DND-41 (cell line): ENCODE measurements at regions not wholly inside any gene's neighbourhood (a gene's known extent, or its start where the extent isn't known, plus 50 kb on each side); places are given as distances from the start of the nearest gene placed in this dataset.

ENCODE experiments used
- ATAC-seq: fragments of 200-7000 bp; cut with Tn5 transposase; 3 replicates; pipeline ENCODE4 v1.9.1; 2021; ENCODE audit warnings: low read depth; ENCODE audit not compliant: insufficient read depth
- DNase-seq: peaks from one replicate; pipeline ENCODE4 v3.0.0-alpha.2; 2020
- H2AFZ ChIP-seq: 2 replicates; pipeline ENCODE4 v1.6.0; 2012; ENCODE audit warnings: low read depth, low read length
- H3K27ac ChIP-seq: 2 replicates; pipeline ENCODE4 v1.5.1; 2012; ENCODE audit warnings: low read length, inconsistent platforms
- H3K27me3 ChIP-seq: fragments of 200-600 bp; sonication (generic); 2 replicates; pipeline ENCODE4 v1.6.0; 2012; ENCODE audit warnings: low read length, mild to moderate bottlenecking, inconsistent platforms; ENCODE audit not compliant: insufficient read depth, poor library complexity
- H3K36me3 ChIP-seq: 2 replicates; pipeline ENCODE4 v1.5.1; 2012; ENCODE audit warnings: low read length, inconsistent platforms; ENCODE audit not compliant: insufficient read depth
- H3K4me1 ChIP-seq: 2 replicates; pipeline ENCODE4 v1.5.1; 2012; ENCODE audit warnings: mild to moderate bottlenecking, low read length; ENCODE audit not compliant: insufficient read depth
- H3K4me2 ChIP-seq: 2 replicates; pipeline ENCODE4 v1.6.0; 2012; ENCODE audit warnings: mild to moderate bottlenecking, moderate library complexity, low read length, inconsistent platforms; ENCODE audit not compliant: insufficient read depth
- H3K4me3 ChIP-seq, 2 experiments: fragments of 200-600 bp in 1 of 2; shearing (Covaris generic) in 1 of 2; 2 replicates each; pipeline ENCODE4 v1.5.1; 2012 to 2016; ENCODE audit warnings: inconsistent platforms in 2 of 2, low read length in 2 of 2, mild to moderate bottlenecking in 2 of 2, low read depth in 1 of 2, moderate library complexity in 1 of 2
- H3K79me2 ChIP-seq: 2 replicates; pipeline ENCODE4 v1.6.0; 2012; ENCODE audit warnings: low read length, inconsistent platforms; ENCODE audit not compliant: insufficient read depth
- H3K9ac ChIP-seq: 2 replicates; pipeline ENCODE4 v1.6.0; 2012; ENCODE audit warnings: low read depth, mild to moderate bottlenecking, inconsistent platforms, low read length, moderate library complexity
- H3K9me3 ChIP-seq: 2 replicates; pipeline ENCODE4 v1.5.1; 2012; ENCODE audit warnings: low read length, moderate library complexity, mild to moderate bottlenecking, inconsistent platforms; ENCODE audit not compliant: insufficient read depth, severe bottlenecking
- H4K20me1 ChIP-seq: 2 replicates; pipeline ENCODE4 v1.6.0; 2012; ENCODE audit warnings: low read length; ENCODE audit not compliant: insufficient read depth
- EZH2 ChIP-seq: IDR thresholded peaks from 3 replicates; pipeline ENCODE4 v1.6.1; 2012; ENCODE audit warnings: borderline replicate concordance, low read depth, mild to moderate bottlenecking, moderate library complexity, low read length, inconsistent platforms; ENCODE audit not compliant: severe bottlenecking
- TF ChIP-seq, protein P1 (sequence below): IDR thresholded peaks from 2 replicates; pipeline ENCODE4 v1.5.1; 2012; ENCODE audit warnings: borderline replicate concordance, low read length, moderate library complexity, mild to moderate bottlenecking; ENCODE audit not compliant: poor library complexity, severe bottlenecking; ENCODE audit errors: extremely low read depth

DNA sequence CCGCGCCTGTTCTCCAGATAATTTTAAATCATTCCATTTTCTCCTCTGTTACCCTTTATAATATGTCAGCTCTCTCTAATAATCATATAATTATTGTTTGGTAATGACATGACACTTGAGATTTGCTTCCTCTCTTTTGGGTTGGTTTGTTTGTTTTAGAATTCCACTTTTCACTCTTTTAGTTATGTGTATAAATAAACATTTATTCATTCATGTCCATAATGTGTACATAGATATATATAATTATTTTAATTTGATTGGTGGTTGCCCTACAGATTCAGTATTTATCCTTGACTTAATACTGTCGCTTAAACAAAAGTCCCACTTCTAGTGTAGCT lies 93.4 kb upstream of the FMN2 start:
- Histone ChIP-seq H3K4me1 (no peaks in the 10 kb centered on the region), H3K4me3 (no peak overlapping the region), H4K20me1 (no peaks in the 10 kb centered on the region), H3K4me2 (no peak overlapping the region), H3K79me2 (no peaks in the 10 kb centered on the region), H2AFZ (no peak overlapping the region), H3K27ac (no peak overlapping the region), H3K27me3 (no peaks in the 10 kb centered on the region), H3K36me3 (no peaks in the 10 kb centered on the region), H3K9ac (no peak overlapping the region), H3K9me3 (no peaks in the 10 kb centered on the region)
- no peak for DNase-seq
- ATAC-seq, result no peak
- no peak for TF ChIP-seq EZH2
- TF ChIP-seq, protein P1, sequence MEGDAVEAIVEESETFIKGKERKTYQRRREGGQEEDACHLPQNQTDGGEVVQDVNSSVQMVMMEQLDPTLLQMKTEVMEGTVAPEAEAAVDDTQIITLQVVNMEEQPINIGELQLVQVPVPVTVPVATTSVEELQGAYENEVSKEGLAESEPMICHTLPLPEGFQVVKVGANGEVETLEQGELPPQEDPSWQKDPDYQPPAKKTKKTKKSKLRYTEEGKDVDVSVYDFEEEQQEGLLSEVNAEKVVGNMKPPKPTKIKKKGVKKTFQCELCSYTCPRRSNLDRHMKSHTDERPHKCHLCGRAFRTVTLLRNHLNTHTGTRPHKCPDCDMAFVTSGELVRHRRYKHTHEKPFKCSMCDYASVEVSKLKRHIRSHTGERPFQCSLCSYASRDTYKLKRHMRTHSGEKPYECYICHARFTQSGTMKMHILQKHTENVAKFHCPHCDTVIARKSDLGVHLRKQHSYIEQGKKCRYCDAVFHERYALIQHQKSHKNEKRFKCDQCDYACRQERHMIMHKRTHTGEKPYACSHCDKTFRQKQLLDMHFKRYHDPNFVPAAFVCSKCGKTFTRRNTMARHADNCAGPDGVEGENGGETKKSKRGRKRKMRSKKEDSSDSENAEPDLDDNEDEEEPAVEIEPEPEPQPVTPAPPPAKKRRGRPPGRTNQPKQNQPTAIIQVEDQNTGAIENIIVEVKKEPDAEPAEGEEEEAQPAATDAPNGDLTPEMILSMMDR, result no peak

DNA sequence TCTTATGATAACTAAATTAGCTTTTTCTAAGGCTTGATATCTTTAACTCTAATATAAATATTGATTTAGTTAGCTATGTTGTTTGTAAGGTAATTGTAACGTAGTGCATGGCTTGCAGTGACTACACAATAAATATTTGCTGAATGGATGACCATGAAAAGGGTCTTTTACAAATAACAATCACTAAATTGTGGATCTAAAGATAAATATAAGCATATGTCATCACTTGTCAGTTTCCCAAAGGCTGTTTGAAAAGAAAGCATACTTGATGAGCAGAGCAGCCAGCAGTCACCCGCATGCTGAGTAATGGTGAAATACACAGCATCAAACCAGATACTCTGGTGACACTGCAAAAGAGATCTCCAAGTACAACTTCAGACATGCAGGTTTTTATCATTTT lies 92.5 kb upstream of the FMN2 start:
- ATAC-seq, result no peak
- no peak overlapping the region for H3K4me3 ChIP-seq
- no peaks in the 10 kb centered on the region for H3K9me3 ChIP-seq

DNA sequence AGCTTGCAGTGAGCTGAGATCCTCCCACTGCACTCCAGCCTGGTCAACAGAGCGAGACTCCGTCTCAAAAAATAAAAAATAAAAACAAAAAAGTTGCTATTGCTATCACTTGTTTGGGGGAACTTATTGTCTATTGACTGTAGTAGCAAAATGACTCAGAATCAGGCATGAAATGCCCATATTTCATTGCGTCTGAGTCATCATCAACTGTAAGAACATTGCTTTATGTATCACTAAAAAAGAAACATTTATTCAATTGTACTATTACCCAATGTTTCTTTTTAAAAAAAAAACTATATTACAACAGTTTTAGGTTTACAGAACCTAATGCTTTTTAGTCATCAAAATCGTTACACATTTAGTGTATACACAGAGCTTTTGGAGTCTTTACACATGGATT lies 91.0 kb upstream of the FMN2 start:
- DNase-seq (no peak), ATAC-seq (no peak)
- Histone ChIP-seq H3K4me2 (no peak overlapping the region), H3K27ac (no peak overlapping the region), H3K36me3 (no peaks in the 10 kb centered on the region), H3K27me3 (no peaks in the 10 kb centered on the region), H3K79me2 (no peaks in the 10 kb centered on the region), H3K9ac (no peak overlapping the region), H3K9me3 (no peaks in the 10 kb centered on the region), H3K4me1 (no peaks in the 10 kb centered on the region), H4K20me1 (no peaks in the 10 kb centered on the region), H2AFZ (no peak overlapping the region), H3K4me3 (no peak overlapping the region)
- no peak for TF ChIP-seq EZH2
- TF ChIP-seq, protein P1, result no peak

More for the DNA sequence above, 92.5 kb upstream of the FMN2 start:
- Histone ChIP-seq H3K9ac (no peak overlapping the region), H3K27me3 (no peaks in the 10 kb centered on the region), H3K4me1 (no peaks in the 10 kb centered on the region), H4K20me1 (no peaks in the 10 kb centered on the region), H3K4me2 (no peak overlapping the region), H3K36me3 (no peaks in the 10 kb centered on the region), H3K79me2 (no peaks in the 10 kb centered on the region), H2AFZ (no peak overlapping the region), H3K27ac (no peak overlapping the region)
- no peak for TF ChIP-seq EZH2
- TF ChIP-seq, protein P1, result no peak
- no peak for DNase-seq

DNA sequence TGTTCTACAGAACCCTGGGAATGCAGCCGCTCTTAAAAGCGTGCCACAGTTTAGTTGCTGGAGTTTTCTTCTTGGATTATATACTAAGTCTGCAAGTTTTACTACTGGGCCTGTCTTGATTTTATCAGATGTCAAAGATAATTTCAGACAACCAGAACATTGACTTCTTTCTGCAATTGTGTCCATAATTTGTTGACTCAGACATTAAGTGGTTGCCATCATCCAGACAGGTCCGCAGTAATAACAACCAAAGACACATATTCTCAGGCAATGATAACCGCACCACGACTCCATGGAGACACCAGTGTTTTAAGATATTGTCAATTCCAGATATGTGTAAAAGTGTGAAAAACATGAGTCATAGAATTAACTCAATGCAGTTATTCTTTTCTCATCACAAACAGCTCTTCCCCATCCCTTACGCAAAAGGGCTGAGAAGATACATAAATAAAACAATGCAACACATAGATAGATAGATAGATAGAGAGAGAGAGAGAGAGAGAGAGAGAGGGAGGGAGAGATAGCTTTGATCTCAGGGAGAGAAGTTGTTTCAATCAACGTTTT lies 90.4 kb upstream of the FMN2 start:
- ATAC-seq, result no peak
- Histone ChIP-seq H3K36me3 (no peaks in the 10 kb centered on the region), H3K9me3 (no peaks in the 10 kb centered on the region), H4K20me1 (no peaks in the 10 kb centered on the region), H3K4me2 (no peak overlapping the region), H2AFZ (no peak overlapping the region), H3K9ac (no peak overlapping the region), H3K4me3 (no peak overlapping the region), H3K4me1 (no peaks in the 10 kb centered on the region), H3K27ac (no peak overlapping the region), H3K27me3 (no peaks in the 10 kb centered on the region), H3K79me2 (no peaks in the 10 kb centered on the region)
- TF ChIP-seq EZH2, result no peak
- TF ChIP-seq, protein P1, result no peak
- DNase-seq, result no peak
